A549 (cell line): ENCODE measurements at regions not wholly inside any gene's neighbourhood (a gene's known extent, or its start where the extent isn't known, plus 50 kb on each side); places are given as distances from the start of the nearest gene placed in this dataset.

Experiments
- CHD4 ChIP-seq: fragments of 200-600 bp; sonication (generic); IDR thresholded peaks from 2 replicates; pipeline ENCODE4 v1.6.1; 2016; ENCODE audit warnings: antibody characterized with exemption, mild to moderate bottlenecking, borderline replicate concordance
- CTCF ChIP-seq: fragments of >200 bp; sonication (Bioruptor Twin); formaldehyde crosslinking; IDR thresholded peaks from 3 replicates; pipeline ENCODE4 v1.5.1; 2016
- E2F6 ChIP-seq: IDR thresholded peaks from 2 replicates; pipeline ENCODE4 v1.6.1; 2012; ENCODE audit warnings: low read depth, borderline replicate concordance
- JUN ChIP-seq, 2 experiments: fragments of >200 bp; sonication (Bioruptor Twin); formaldehyde crosslinking; IDR thresholded peaks; 2 replicates in 1 of 2; 3 replicates in 1 of 2; pipeline ENCODE4 v1.6.1; 2016 to 2017
- MAFK ChIP-seq: fragments of 450-650 bp; IDR thresholded peaks from 2 replicates; pipeline ENCODE4 v1.6.1; 2014; ENCODE audit not compliant: partially characterized antibody
- NPAS2 ChIP-seq: fragments of 250-450 bp; sonication (Bioruptor Pico); IDR thresholded peaks from 2 replicates; pipeline ENCODE4 v1.8.0; 2022; ENCODE audit warnings: mild to moderate bottlenecking, moderate library complexity, borderline replicate concordance
- PBX3 ChIP-seq: IDR thresholded peaks from 2 replicates; pipeline ENCODE4 v1.6.1; 2012
- PHF8 ChIP-seq: fragments of 200-600 bp; sonication (generic); IDR thresholded peaks from 2 replicates; pipeline ENCODE4 v1.6.1; 2016; ENCODE audit warnings: low read depth, mild to moderate bottlenecking, antibody characterized with exemption, moderate library complexity, borderline replicate concordance
- POLR2A ChIP-seq: IDR thresholded peaks from 2 replicates; pipeline ENCODE4 v1.6.1; 2012; ENCODE audit warnings: mild to moderate bottlenecking, low read length
- REST ChIP-seq: fragments of 200-600 bp; sonication (generic); IDR thresholded peaks from 2 replicates; pipeline ENCODE4 v1.6.1; 2016; ENCODE audit warnings: antibody characterized with exemption, mild to moderate bottlenecking, moderate library complexity
- RFX5 ChIP-seq: fragments of 450-650 bp; IDR thresholded peaks from 2 replicates; pipeline ENCODE4 v1.7.1; 2014; ENCODE audit warnings: antibody characterized with exemption, mild to moderate bottlenecking, moderate library complexity
- ZSCAN20 ChIP-seq: fragments of 250-450 bp; sonication (Bioruptor Pico); IDR thresholded peaks from 2 replicates; pipeline ENCODE4 v1.8.0; 2022; ENCODE audit warnings: mild to moderate bottlenecking, moderate library complexity

GRCh38 chr11:95459291-95460042 lies 228.5 kb upstream of the SESN3 start:
- TF ChIP-seq MAFK, result no peak
- TF ChIP-seq CTCF, result no peak
- no peak for TF ChIP-seq E2F6
- TF ChIP-seq PBX3, result no peak
- no peak for TF ChIP-seq POLR2A
- TF ChIP-seq PHF8, result no peak
- TF ChIP-seq REST, result no peak
- no peak for TF ChIP-seq RFX5
- no peak for TF ChIP-seq NPAS2 (CRISPR knock-in tag)
- TF ChIP-seq CHD4, result no peak
- no peak for TF ChIP-seq JUN (IDR thresholded peaks at IDR 0.05)
- no peak for TF ChIP-seq ZSCAN20
